CD4-positive, alpha-beta T cell (primary cell): ENCODE measurements at regions not wholly inside any gene's neighbourhood (a gene's known extent, or its start where the extent isn't known, plus 50 kb on each side); places are given as distances from the start of the nearest gene placed in this dataset.

Experiments
- ATAC-seq: fragments of 200-7000 bp; cut with Tn5 transposase; one replicate; pipeline ENCODE4 v1.10.0; 2022; ENCODE audit warnings: mild to moderate bottlenecking; ENCODE audit not compliant: poor library complexity
- CTCF ChIA-PET: fragments of 350-600 bp; sonication (Branson Sonifier 250); formaldehyde crosslinking; loops from one replicate; lab custom pipeline; 2021; ENCODE audit warnings: antibody characterized with exemption, inconsistent platforms; lab: Charles Lee
- POLR2A ChIA-PET: fragments of 350-600 bp; sonication (Branson Sonifier 250); formaldehyde crosslinking; loops from one replicate; lab custom pipeline; 2021; ENCODE audit warnings: antibody characterized with exemption, inconsistent platforms; lab: Charles Lee
- DNase-seq, 14 experiments: peaks; one replicate each; pipeline ENCODE4 v3.0.0-alpha.2; 2013 to 2020; ENCODE audit warnings: mixed read lengths in 2 of 14
- H3K27ac ChIP-seq, 2 donors: one replicate each; pipeline versions ENCODE4 v1.5.1 to v1.7.0; 2013; ENCODE audit warnings: low read length in 2 of 2, low read depth in 1 of 2, mild to moderate bottlenecking in 1 of 2
- H3K27me3 ChIP-seq, 2 experiments: 1 replicate in 1 of 2; 2 replicates in 1 of 2; pipeline versions ENCODE4 v1.6.1 to v1.7.0; 2013; ENCODE audit warnings: low read length in 2 of 2, control low read depth in 1 of 2, mild to moderate bottlenecking in 1 of 2, moderate library complexity in 1 of 2; ENCODE audit not compliant: insufficient read depth in 2 of 2, control insufficient read depth in 1 of 2
- H3K36me3 ChIP-seq: one replicate; pipeline ENCODE4 v1.6.1; 2013; ENCODE audit warnings: low read length, control low read depth; ENCODE audit not compliant: insufficient read depth
- H3K4me1 ChIP-seq: one replicate; pipeline ENCODE4 v1.6.1; 2013; ENCODE audit warnings: low read length, control low read depth; ENCODE audit not compliant: insufficient read depth
- H3K4me3 ChIP-seq: one replicate; pipeline ENCODE4 v1.5.1; 2013; ENCODE audit warnings: mild to moderate bottlenecking, low read length, moderate library complexity
- H3K9me3 ChIP-seq, 2 experiments: 1 replicate in 1 of 2; 2 replicates in 1 of 2; pipeline versions ENCODE4 v1.6.1 to v1.7.0; 2013; ENCODE audit warnings: low read length in 2 of 2, mild to moderate bottlenecking in 2 of 2, control low read depth in 1 of 2, moderate library complexity in 1 of 2; ENCODE audit not compliant: control insufficient read depth in 1 of 2, insufficient read depth in 1 of 2
- H3K27ac Mint-ChIP-seq: one replicate; pipeline ENCODE4 v1.8.0; 2020; ENCODE audit warnings: mixed read lengths
- H3K27me3 Mint-ChIP-seq: one replicate; pipeline ENCODE4 v1.8.0; 2021; ENCODE audit warnings: mixed read lengths
- H3K36me3 Mint-ChIP-seq: one replicate; pipeline ENCODE4 v1.8.0; 2021; ENCODE audit warnings: low read depth, mixed read lengths
- H3K4me1 Mint-ChIP-seq: one replicate; pipeline ENCODE4 v1.8.0; 2021; ENCODE audit warnings: low read depth, mixed read lengths
- H3K4me3 Mint-ChIP-seq: one replicate; pipeline ENCODE4 v1.8.0; 2020; ENCODE audit warnings: mild to moderate bottlenecking, mixed read lengths
- H3K9me3 Mint-ChIP-seq: one replicate; pipeline ENCODE4 v1.8.0; 2020; ENCODE audit warnings: mixed read lengths
- intact Hi-C, 2 experiments: fragments of 100-400 bp; cut with DNase I in 1 of 2; cut with micrococcal nuclease in 1 of 2; formaldehyde crosslinking; loops; one replicate each; pipeline versions ENCODE4 v1.15.1 to v1.9.0; 2023 to 2025; cut with DNase I, micrococcal nuclease
- TF ChIP-seq, protein P1 (sequence below): fragments of 200-600 bp; IDR thresholded peaks from one replicate; pipeline ENCODE4 v1.8.0; 2022; ENCODE audit warnings: antibody characterized with exemption, mild to moderate bottlenecking

DNA sequence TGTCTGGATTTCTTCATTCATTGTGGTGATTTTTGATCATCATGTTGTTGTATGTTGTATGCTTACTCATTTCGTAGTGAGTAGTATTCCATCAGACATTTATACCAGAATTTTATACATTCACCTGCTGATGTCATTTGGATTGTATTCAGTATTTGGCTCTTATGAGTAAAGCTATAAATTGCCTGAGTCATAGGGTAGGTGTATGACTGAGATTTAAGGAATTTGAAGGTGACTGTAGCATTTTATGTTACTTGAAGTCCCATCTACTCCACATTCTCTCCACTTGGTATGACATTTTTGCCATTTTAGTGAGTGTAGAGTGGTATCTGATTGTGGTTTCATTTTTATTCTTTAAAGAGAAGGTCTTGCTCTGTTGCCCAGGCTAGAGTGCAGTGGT, 548.2 kb downstream of the TBC1D22A start:
- Mint-ChIP-seq H3K9me3 (peaks cover 11% of the 10 kb centered on the region), H3K27ac (no peak overlapping the region), H3K27me3 (peaks cover 5% of the 10 kb centered on the region), H3K36me3 (no peaks in the 10 kb centered on the region), H3K4me1 (no peaks in the 10 kb centered on the region), H3K4me3 (no peak overlapping the region)
- Histone ChIP-seq H3K36me3 (no peaks in the 10 kb centered on the region), H3K27me3 (no peaks in the 10 kb centered on the region), H3K4me1 (no peaks in the 10 kb centered on the region), H3K9me3 (peaks cover 0 to 3% of the 10 kb centered on the region in 2 experiments), H3K4me3 (no peak overlapping the region), H3K27ac (no peak overlapping the region)
- POLR2A ChIA-PET = no interaction called here
- no peak for DNase-seq
- TF ChIP-seq, protein P1, sequence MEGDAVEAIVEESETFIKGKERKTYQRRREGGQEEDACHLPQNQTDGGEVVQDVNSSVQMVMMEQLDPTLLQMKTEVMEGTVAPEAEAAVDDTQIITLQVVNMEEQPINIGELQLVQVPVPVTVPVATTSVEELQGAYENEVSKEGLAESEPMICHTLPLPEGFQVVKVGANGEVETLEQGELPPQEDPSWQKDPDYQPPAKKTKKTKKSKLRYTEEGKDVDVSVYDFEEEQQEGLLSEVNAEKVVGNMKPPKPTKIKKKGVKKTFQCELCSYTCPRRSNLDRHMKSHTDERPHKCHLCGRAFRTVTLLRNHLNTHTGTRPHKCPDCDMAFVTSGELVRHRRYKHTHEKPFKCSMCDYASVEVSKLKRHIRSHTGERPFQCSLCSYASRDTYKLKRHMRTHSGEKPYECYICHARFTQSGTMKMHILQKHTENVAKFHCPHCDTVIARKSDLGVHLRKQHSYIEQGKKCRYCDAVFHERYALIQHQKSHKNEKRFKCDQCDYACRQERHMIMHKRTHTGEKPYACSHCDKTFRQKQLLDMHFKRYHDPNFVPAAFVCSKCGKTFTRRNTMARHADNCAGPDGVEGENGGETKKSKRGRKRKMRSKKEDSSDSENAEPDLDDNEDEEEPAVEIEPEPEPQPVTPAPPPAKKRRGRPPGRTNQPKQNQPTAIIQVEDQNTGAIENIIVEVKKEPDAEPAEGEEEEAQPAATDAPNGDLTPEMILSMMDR = no peak
- intact Hi-C loops = no loop called here
- CTCF ChIA-PET = no interaction called here
- ATAC-seq = no peak

DNA sequence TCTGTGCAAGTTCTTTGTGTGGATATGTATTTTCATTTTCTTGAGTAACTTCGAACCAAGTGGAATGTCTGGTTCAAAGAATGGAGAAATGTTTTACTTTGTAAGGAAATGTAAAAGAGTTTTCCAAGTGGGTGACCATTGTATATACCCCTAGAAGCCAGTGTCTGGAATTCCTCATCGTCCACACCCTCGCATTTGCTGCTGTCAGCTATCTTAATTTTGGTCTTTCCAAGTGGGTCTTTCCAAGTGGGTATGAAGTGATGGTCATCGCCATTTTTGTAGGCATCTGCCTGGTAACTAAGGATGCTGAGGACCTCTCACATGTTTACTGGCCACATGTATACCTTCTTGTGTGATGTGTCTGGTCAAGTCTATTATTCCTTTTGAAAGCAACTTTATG, 547.5 kb downstream of the TBC1D22A start:
- no peaks in the 10 kb centered on the region for H3K27me3 ChIP-seq
- H3K4me1 ChIP-seq = no peaks in the 10 kb centered on the region
- Mint-ChIP-seq H3K9me3 (peaks cover 11% of the 10 kb centered on the region), H3K27me3 (peaks cover 5% of the 10 kb centered on the region), H3K4me1 (no peaks in the 10 kb centered on the region), H3K4me3 (no peak overlapping the region), H3K27ac (no peak overlapping the region), H3K36me3 (no peaks in the 10 kb centered on the region)
- no peaks in the 10 kb centered on the region for H3K36me3 ChIP-seq
- TF ChIP-seq, protein P1 = no peak
- no peak overlapping the region for H3K4me3 ChIP-seq
- ChIA-PET CTCF (no interaction called here), POLR2A (no interaction called here)
- no peak for ATAC-seq
- DNase-seq = no peak
- H3K9me3 ChIP-seq = peaks cover 0 to 3% of the 10 kb centered on the region in 2 experiments
- H3K27ac ChIP-seq = no peak overlapping the region
- intact Hi-C loops = no loop called here

DNA sequence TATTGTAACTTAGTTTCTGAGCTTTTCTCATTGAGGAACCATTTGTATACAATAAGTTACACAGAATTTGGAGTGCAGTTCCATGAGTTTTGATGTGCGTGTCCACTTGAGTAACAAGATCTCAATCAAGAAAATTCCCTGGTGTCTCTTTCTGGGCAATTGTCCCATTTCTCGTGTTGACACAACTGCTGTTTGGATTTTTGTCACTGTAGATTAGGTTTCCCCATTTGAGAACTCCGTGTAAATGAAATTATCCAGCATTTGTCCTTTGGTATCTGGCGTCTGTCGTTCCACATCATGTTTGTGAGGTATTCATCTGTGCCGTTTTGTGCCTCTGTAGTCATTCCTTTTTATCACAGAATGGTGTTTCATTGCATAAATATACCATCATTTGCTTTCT, 547.0 kb downstream of the TBC1D22A start:
- Mint-ChIP-seq H3K27ac (no peak overlapping the region), H3K4me1 (no peaks in the 10 kb centered on the region), H3K36me3 (no peaks in the 10 kb centered on the region), H3K4me3 (no peak overlapping the region), H3K9me3 (peaks cover 11% of the 10 kb centered on the region), H3K27me3 (peaks cover 9% of the 10 kb centered on the region)
- ChIA-PET POLR2A (no interaction called here), CTCF (no interaction called here)
- DNase-seq (no peak), ATAC-seq (no peak)
- Histone ChIP-seq H3K27me3 (no peaks in the 10 kb centered on the region), H3K4me1 (no peaks in the 10 kb centered on the region), H3K4me3 (no peak overlapping the region), H3K27ac (no peak overlapping the region), H3K9me3 (peaks cover 0 to 3% of the 10 kb centered on the region in 2 experiments), H3K36me3 (no peaks in the 10 kb centered on the region)
- TF ChIP-seq, protein P1 = no peak
- intact Hi-C loops = no loop called here
